GM12878 (cell line): ENCODE measurements at regions not wholly inside any gene's neighbourhood (a gene's known extent, or its start where the extent isn't known, plus 50 kb on each side); places are given as distances from the start of the nearest gene placed in this dataset.

Source experiments
- CBX3 ChIP-seq: fragments of 200-600 bp; sonication (generic); IDR thresholded peaks from 2 replicates; pipeline ENCODE4 v1.6.1; 2016; ENCODE audit warnings: low read depth, borderline replicate concordance
- MEF2A ChIP-seq: IDR thresholded peaks from 2 replicates; pipeline ENCODE4 v1.6.1; 2011; ENCODE audit warnings: low read depth, mild to moderate bottlenecking, low read length, moderate library complexity; ENCODE audit not compliant: insufficient read depth
- MXI1 ChIP-seq: fragments of 150-350 bp; IDR thresholded peaks from 2 replicates; pipeline ENCODE4 v1.6.1; 2011; ENCODE audit warnings: low read depth, mild to moderate bottlenecking, inconsistent platforms, low read length, improper control_type of control experiment
- NFIC ChIP-seq: IDR thresholded peaks from 2 replicates; pipeline ENCODE4 v1.6.1; 2012; ENCODE audit warnings: low read depth, mild to moderate bottlenecking, inconsistent platforms, low read length, moderate library complexity
- NR2C2 ChIP-seq: IDR thresholded peaks from 2 replicates; pipeline ENCODE4 v1.6.1; 2011; ENCODE audit warnings: borderline replicate concordance, low read depth; ENCODE audit not compliant: control insufficient read depth, insufficient read length
- POLR2AphosphoS5 ChIP-seq: IDR thresholded peaks from 2 replicates; pipeline ENCODE4 v1.6.1; 2011; ENCODE audit warnings: mild to moderate bottlenecking, low read length, inconsistent platforms
- RAD21 ChIP-seq: IDR thresholded peaks from 2 replicates; pipeline ENCODE4 v1.6.1; 2011; ENCODE audit warnings: mild to moderate bottlenecking, low read depth, low read length, moderate library complexity; ENCODE audit not compliant: insufficient read depth
- SIN3A ChIP-seq: IDR thresholded peaks from 2 replicates; pipeline ENCODE4 v1.6.1; 2012; ENCODE audit warnings: low read depth, low read length, improper control_type of control experiment
- SREBF2 ChIP-seq: IDR thresholded peaks from 2 replicates; pipeline ENCODE4 v1.6.1; 2012; ENCODE audit warnings: mild to moderate bottlenecking, low read length
- SUZ12 ChIP-seq: fragments of 200-600 bp; sonication (generic); IDR thresholded peaks from one replicate; pipeline ENCODE4 v1.6.1; 2018; ENCODE audit warnings: antibody characterized with exemption, mild to moderate bottlenecking; ENCODE audit not compliant: unreplicated experiment
- YY1 ChIP-seq: IDR thresholded peaks from 2 replicates; pipeline ENCODE4 v1.6.1; 2011; ENCODE audit warnings: low read depth, mild to moderate bottlenecking, low read length
- TF ChIP-seq, protein P1 (sequence below): fragments of 450-650 bp; IDR thresholded peaks from 2 replicates; pipeline ENCODE4 v1.6.1; 2017; ENCODE audit warnings: antibody characterized with exemption, mild to moderate bottlenecking, moderate library complexity
- TF ChIP-seq, protein P2 (sequence below), 3 experiments: IDR thresholded peaks in 2 of 3; conservative IDR thresholded peaks in 1 of 3; 2 replicates each; pipeline ENCODE4 v1.5.1; 2011; ENCODE audit warnings: low read depth in 3 of 3, low read length in 3 of 3, mild to moderate bottlenecking in 3 of 3, control low read depth in 2 of 3, moderate library complexity in 2 of 3, inconsistent platforms in 1 of 3, mixed read lengths in 1 of 3; ENCODE audit not compliant: control insufficient read depth in 2 of 3, insufficient read depth in 1 of 3; ENCODE audit errors: extremely low read depth in 1 of 3

DNA sequence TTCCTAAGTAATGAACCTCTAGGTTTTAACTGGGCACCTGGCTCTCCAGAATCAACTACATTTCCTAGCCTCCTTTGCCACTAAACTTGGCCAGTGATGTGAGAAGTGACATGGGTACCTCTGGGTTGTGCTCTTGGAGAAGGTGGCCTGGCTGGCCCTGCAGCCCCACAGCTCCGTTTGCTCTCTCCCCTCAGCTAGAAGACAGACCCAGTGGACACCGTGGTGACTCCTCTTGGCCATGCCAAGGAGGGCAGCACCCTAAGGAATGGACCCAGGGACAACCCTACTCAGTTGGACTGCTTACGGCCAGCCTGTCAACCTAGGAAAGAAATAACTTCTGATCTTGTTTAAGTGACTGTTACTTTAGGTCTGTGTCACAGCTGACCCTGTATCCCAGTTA lies 151.4 kb downstream of the TMEM132E start:
- TF ChIP-seq, protein P1, sequence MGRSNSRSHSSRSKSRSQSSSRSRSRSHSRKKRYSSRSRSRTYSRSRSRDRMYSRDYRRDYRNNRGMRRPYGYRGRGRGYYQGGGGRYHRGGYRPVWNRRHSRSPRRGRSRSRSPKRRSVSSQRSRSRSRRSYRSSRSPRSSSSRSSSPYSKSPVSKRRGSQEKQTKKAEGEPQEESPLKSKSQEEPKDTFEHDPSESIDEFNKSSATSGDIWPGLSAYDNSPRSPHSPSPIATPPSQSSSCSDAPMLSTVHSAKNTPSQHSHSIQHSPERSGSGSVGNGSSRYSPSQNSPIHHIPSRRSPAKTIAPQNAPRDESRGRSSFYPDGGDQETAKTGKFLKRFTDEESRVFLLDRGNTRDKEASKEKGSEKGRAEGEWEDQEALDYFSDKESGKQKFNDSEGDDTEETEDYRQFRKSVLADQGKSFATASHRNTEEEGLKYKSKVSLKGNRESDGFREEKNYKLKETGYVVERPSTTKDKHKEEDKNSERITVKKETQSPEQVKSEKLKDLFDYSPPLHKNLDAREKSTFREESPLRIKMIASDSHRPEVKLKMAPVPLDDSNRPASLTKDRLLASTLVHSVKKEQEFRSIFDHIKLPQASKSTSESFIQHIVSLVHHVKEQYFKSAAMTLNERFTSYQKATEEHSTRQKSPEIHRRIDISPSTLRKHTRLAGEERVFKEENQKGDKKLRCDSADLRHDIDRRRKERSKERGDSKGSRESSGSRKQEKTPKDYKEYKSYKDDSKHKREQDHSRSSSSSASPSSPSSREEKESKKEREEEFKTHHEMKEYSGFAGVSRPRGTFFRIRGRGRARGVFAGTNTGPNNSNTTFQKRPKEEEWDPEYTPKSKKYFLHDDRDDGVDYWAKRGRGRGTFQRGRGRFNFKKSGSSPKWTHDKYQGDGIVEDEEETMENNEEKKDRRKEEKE, result no peak
- TF ChIP-seq, protein P2, sequence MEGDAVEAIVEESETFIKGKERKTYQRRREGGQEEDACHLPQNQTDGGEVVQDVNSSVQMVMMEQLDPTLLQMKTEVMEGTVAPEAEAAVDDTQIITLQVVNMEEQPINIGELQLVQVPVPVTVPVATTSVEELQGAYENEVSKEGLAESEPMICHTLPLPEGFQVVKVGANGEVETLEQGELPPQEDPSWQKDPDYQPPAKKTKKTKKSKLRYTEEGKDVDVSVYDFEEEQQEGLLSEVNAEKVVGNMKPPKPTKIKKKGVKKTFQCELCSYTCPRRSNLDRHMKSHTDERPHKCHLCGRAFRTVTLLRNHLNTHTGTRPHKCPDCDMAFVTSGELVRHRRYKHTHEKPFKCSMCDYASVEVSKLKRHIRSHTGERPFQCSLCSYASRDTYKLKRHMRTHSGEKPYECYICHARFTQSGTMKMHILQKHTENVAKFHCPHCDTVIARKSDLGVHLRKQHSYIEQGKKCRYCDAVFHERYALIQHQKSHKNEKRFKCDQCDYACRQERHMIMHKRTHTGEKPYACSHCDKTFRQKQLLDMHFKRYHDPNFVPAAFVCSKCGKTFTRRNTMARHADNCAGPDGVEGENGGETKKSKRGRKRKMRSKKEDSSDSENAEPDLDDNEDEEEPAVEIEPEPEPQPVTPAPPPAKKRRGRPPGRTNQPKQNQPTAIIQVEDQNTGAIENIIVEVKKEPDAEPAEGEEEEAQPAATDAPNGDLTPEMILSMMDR (IDR thresholded peaks at IDR 0.05 in 2 of 3, conservative IDR thresholded peaks at IDR 0.05 in 1 of 3; ENCODE audit: control insufficient read depth in 2 of 3, extremely low read depth in 1 of 3, insufficient read depth in 1 of 3, low read depth in 3 of 3, low read length in 3 of 3), result no peak
- TF ChIP-seq YY1, result no peak
- no peak for TF ChIP-seq NFIC
- no peak for TF ChIP-seq CBX3
- TF ChIP-seq SREBF2, result no peak
- no peak for TF ChIP-seq RAD21
- no peak for TF ChIP-seq MXI1
- no peak for TF ChIP-seq NR2C2
- no peak for TF ChIP-seq SUZ12
- no peak for TF ChIP-seq SIN3A
- no peak for TF ChIP-seq POLR2AphosphoS5
- no peak for TF ChIP-seq MEF2A
